ENCODE measurements at regions not wholly inside any gene's neighbourhood (a gene's known extent, or its start where the extent isn't known, plus 50 kb on each side); places are given as distances from the start of the nearest gene placed in this dataset.

GRCh38 chr4:27886120-27886519 lies 1025.5 kb downstream of the STIM2 start:
- TF ChIP-seq CTCF (IDR thresholded peaks at IDR 0.05; ENCODE audit: control extremely low read depth, extremely low read depth, low read depth, missing control alignments) = no peak
- no peak for DNase-seq (ENCODE audit: extremely low spot score)
- POLR2A ChIA-PET = no interaction called here
- CTCF ChIA-PET = no interaction called here

- no peak for TF ChIP-seq CTCF (IDR thresholded peaks at IDR 0.05; ENCODE audit: control extremely low read depth, extremely low read depth, low read depth, missing control alignments)
- no peak for DNase-seq (ENCODE audit: extremely low spot score)
- POLR2A ChIA-PET = no interaction called here
- CTCF ChIA-PET = no interaction called here
These were observed 1027.0 kb downstream of the STIM2 start for GRCh38 chr4:27887646-27888045.

- ChIA-PET CTCF (interaction anchor here (1.0 to 1.5 kb wide), 2 partner anchors 9 to 12 kb away, joined by 3 to 7 read pairs; no protein-coding TSS in a partner anchor), POLR2A (no interaction called here)
- no peak for TF ChIP-seq CTCF (IDR thresholded peaks at IDR 0.05; ENCODE audit: control extremely low read depth, extremely low read depth, low read depth, missing control alignments)
- DNase-seq (ENCODE audit: extremely low spot score) = no peak
These were observed 1027.9 kb downstream of the STIM2 start for GRCh38 chr4:27888505-27888904.

GRCh38 chr4:27894951-27895350 lies 1034.3 kb downstream of the STIM2 start:
- POLR2A ChIA-PET = no interaction called here
- DNase-seq (ENCODE audit: extremely low spot score) = no peak

GRCh38 chr4:27908356-27908755 lies 1047.7 kb downstream of the STIM2 start:
- no peak for TF ChIP-seq CTCF (IDR thresholded peaks at IDR 0.05; ENCODE audit: control extremely low read depth, extremely low read depth, low read depth, missing control alignments)
- no peak for DNase-seq (ENCODE audit: extremely low spot score)
- CTCF ChIA-PET = interaction anchor here (1.7 kb wide), 1 partner anchor 9 kb away, joined by 6 read pairs; no protein-coding TSS in a partner anchor
- POLR2A ChIA-PET = no interaction called here

More at GRCh38 chr4:27894951-27895350, 1034.3 kb downstream of the STIM2 start:
- CTCF ChIA-PET = no interaction called here
- TF ChIP-seq CTCF (IDR thresholded peaks at IDR 0.05; ENCODE audit: control extremely low read depth, extremely low read depth, low read depth, missing control alignments) = no peak

- no peak for TF ChIP-seq CTCF (IDR thresholded peaks at IDR 0.05; ENCODE audit: control extremely low read depth, extremely low read depth, low read depth, missing control alignments)
- POLR2A ChIA-PET = no interaction called here
- DNase-seq (ENCODE audit: extremely low spot score) = no peak
- CTCF ChIA-PET = no interaction called here
These were observed 1049.6 kb downstream of the STIM2 start for GRCh38 chr4:27910227-27910626.

- no peak for TF ChIP-seq CTCF (IDR thresholded peaks at IDR 0.05; ENCODE audit: control extremely low read depth, extremely low read depth, low read depth, missing control alignments)
These were observed 1050.4 kb downstream of the STIM2 start for GRCh38 chr4:27911047-27911446.

More at GRCh38 chr4:27911047-27911446, 1050.4 kb downstream of the STIM2 start:
- POLR2A ChIA-PET = no interaction called here
- DNase-seq (ENCODE audit: extremely low spot score) = no peak
- CTCF ChIA-PET = no interaction called here
